Caco-2 (cell line): ENCODE measurements at regions not wholly inside any gene's neighbourhood (a gene's known extent, or its start where the extent isn't known, plus 50 kb on each side); places are given as distances from the start of the nearest gene placed in this dataset.

ENCODE experiments used
- BruUV-seq: library from RNA; stranded (reverse); fragments of 400-500 nt; replicated peaks from 2 replicates; lab custom pipeline; 2021; lab: Mats Ljungman, UMichigan
- CTCF ChIA-PET: fragments of 300-600 bp; sonication (Branson Sonifier 250); formaldehyde crosslinking; loops from one replicate; lab custom pipeline; 2022; ENCODE audit warnings: antibody characterized with exemption; lab: Charles Lee
- POLR2A ChIA-PET: fragments of 300-600 bp; sonication (Branson Sonifier 250); formaldehyde crosslinking; loops from one replicate; lab custom pipeline; 2022; ENCODE audit warnings: antibody characterized with exemption; lab: Charles Lee
- DNase-seq, 2 experiments: peaks; one replicate each; pipeline versions ENCODE4 v3.0.0 to v3.0.0-alpha.2; 2020 to 2022
- H3K27me3 ChIP-seq: replicated peaks from 2 replicates; pipeline ENCODE4 v1.6.0; 2011; ENCODE audit warnings: low read length; ENCODE audit not compliant: control insufficient read depth, insufficient read depth
- H3K36me3 ChIP-seq: 2 replicates; pipeline ENCODE4 v1.5.1; 2011; ENCODE audit warnings: low read length; ENCODE audit not compliant: control insufficient read depth, insufficient read depth
- H3K4me1 ChIP-seq: fragments of 250-450 bp; sonication (Bioruptor Pico); 2 replicates; pipeline ENCODE4 v1.5.1; 2020; ENCODE audit warnings: mild to moderate bottlenecking
- H3K4me3 ChIP-seq: 2 replicates; pipeline ENCODE4 v1.5.1; 2011; ENCODE audit warnings: low read depth, mild to moderate bottlenecking, control low read depth, low read length
- H3K9me3 ChIP-seq: fragments of 250-450 bp; sonication (Bioruptor Pico); 2 replicates; pipeline ENCODE4 v1.5.1; 2020; ENCODE audit warnings: mild to moderate bottlenecking, moderate library complexity
- H3K27ac Mint-ChIP-seq: one replicate; pipeline ENCODE4 v1.8.0; 2022; ENCODE audit warnings: mixed read lengths; ENCODE audit not compliant: unreplicated experiment
- H3K27me3 Mint-ChIP-seq: one replicate; pipeline ENCODE4 v1.8.0; 2022; ENCODE audit warnings: mixed read lengths; ENCODE audit not compliant: insufficient read depth, unreplicated experiment
- H3K36me3 Mint-ChIP-seq: one replicate; pipeline ENCODE4 v1.8.0; 2022; ENCODE audit warnings: mild to moderate bottlenecking, mixed read lengths; ENCODE audit not compliant: insufficient read depth, unreplicated experiment
- H3K4me1 Mint-ChIP-seq: one replicate; pipeline ENCODE4 v1.8.0; 2022; ENCODE audit warnings: low read depth, mixed read lengths; ENCODE audit not compliant: unreplicated experiment
- H3K4me3 Mint-ChIP-seq: one replicate; pipeline ENCODE4 v1.8.0; 2022; ENCODE audit warnings: mild to moderate bottlenecking, moderate library complexity, mixed read lengths; ENCODE audit not compliant: unreplicated experiment
- H3K9me3 Mint-ChIP-seq: one replicate; pipeline ENCODE4 v1.8.0; 2022; ENCODE audit warnings: mixed read lengths; ENCODE audit not compliant: unreplicated experiment
- CTCF ChIP-seq, 2 experiments: fragments of 200-600 bp in 1 of 2; IDR thresholded peaks; 1 replicate in 1 of 2; 2 replicates in 1 of 2; pipeline versions ENCODE4 v1.5.1 to v1.8.0; 2011 to 2022; ENCODE audit warnings: antibody characterized with exemption in 1 of 2, control low read depth in 1 of 2, inconsistent platforms in 1 of 2, low read depth in 1 of 2, low read length in 1 of 2, mild to moderate bottlenecking in 1 of 2, moderate library complexity in 1 of 2; ENCODE audit not compliant: insufficient read depth in 1 of 2, severe bottlenecking in 1 of 2, unreplicated experiment in 1 of 2
- intact Hi-C: fragments of 100-400 bp; cut with micrococcal nuclease; formaldehyde crosslinking; loops from one replicate; pipeline ENCODE4 v1.10.0; 2022; ENCODE audit not compliant: unreplicated experiment

- Mint-ChIP-seq H3K36me3 (no peaks in the 10 kb centered on the region), H3K9me3 (no peaks in the 10 kb centered on the region), H3K4me3 (no peak overlapping the region), H3K27me3 (peaks cover 19% of the 10 kb centered on the region), H3K4me1 (no peaks in the 10 kb centered on the region), H3K27ac (no peak overlapping the region)
- BruUV-seq = no TSS peak
- no peak for DNase-seq
- TF ChIP-seq CTCF (IDR thresholded peaks at IDR 0.05; ENCODE audit: insufficient read depth in 1 of 2, low read depth in 1 of 2, low read length in 1 of 2, severe bottlenecking in 1 of 2, unreplicated experiment in 1 of 2) = no peak
- ChIA-PET POLR2A (no interaction called here), CTCF (interaction anchor here (1.2 kb wide), 1 partner anchor 172 kb away, joined by 4 read pairs; no protein-coding TSS in a partner anchor)
- H3K27me3 ChIP-seq = no peaks in the 10 kb centered on the region; the same call in 1 of the 2 replicates
- no peaks in the 10 kb centered on the region for H3K36me3 ChIP-seq
- H3K4me1 ChIP-seq = no peaks in the 10 kb centered on the region
- H3K9me3 ChIP-seq = no peaks in the 10 kb centered on the region
- intact Hi-C loops = no loop called here
- H3K4me3 ChIP-seq = no peak overlapping the region
Observed at GRCh38 chr10:128568041-128568440, 441.8 kb upstream of the MKI67 start.

GRCh38 chr10:128568491-128568890, 442.3 kb upstream of the MKI67 start:
- CTCF ChIA-PET = interaction anchor here (1.2 kb wide), 1 partner anchor 172 kb away, joined by 4 read pairs; no protein-coding TSS in a partner anchor
- intact Hi-C loops = no loop called here
- H3K36me3 ChIP-seq = no peaks in the 10 kb centered on the region
- H3K27me3 Mint-ChIP-seq = peaks cover 21% of the 10 kb centered on the region
- H3K9me3 ChIP-seq = no peaks in the 10 kb centered on the region
- no peaks in the 10 kb centered on the region for H3K4me1 Mint-ChIP-seq
- no peaks in the 10 kb centered on the region for H3K4me1 ChIP-seq
- no peak overlapping the region for H3K4me3 Mint-ChIP-seq
- H3K27ac Mint-ChIP-seq = no peak overlapping the region
- DNase-seq = no peak
- no peaks in the 10 kb centered on the region for H3K9me3 Mint-ChIP-seq
- no peaks in the 10 kb centered on the region for H3K36me3 Mint-ChIP-seq
- no peak for TF ChIP-seq CTCF (IDR thresholded peaks at IDR 0.05; ENCODE audit: insufficient read depth in 1 of 2, low read depth in 1 of 2, low read length in 1 of 2, severe bottlenecking in 1 of 2, unreplicated experiment in 1 of 2)
- H3K4me3 ChIP-seq = no peak overlapping the region
- H3K27me3 ChIP-seq = no peaks in the 10 kb centered on the region; the same call in 1 of the 2 replicates
- POLR2A ChIA-PET = no interaction called here
- BruUV-seq = no TSS peak

- H3K27ac Mint-ChIP-seq = no peak overlapping the region
- no TSS peak for BruUV-seq
- POLR2A ChIA-PET = no interaction called here
Observed at GRCh38 chr10:128568990-128569945, 443.0 kb upstream of the MKI67 start.

More at GRCh38 chr10:128568990-128569945, 443.0 kb upstream of the MKI67 start:
- no peak for TF ChIP-seq CTCF (IDR thresholded peaks at IDR 0.05; ENCODE audit: insufficient read depth in 1 of 2, low read depth in 1 of 2, low read length in 1 of 2, severe bottlenecking in 1 of 2, unreplicated experiment in 1 of 2)
- Mint-ChIP-seq H3K36me3 (no peaks in the 10 kb centered on the region), H3K9me3 (no peaks in the 10 kb centered on the region), H3K4me1 (no peaks in the 10 kb centered on the region), H3K4me3 (no peak overlapping the region), H3K27me3 (peaks cover 21% of the 10 kb centered on the region)
- H3K4me1 ChIP-seq = no peaks in the 10 kb centered on the region
- H3K4me3 ChIP-seq = no peak overlapping the region
- intact Hi-C loops = no loop called here
- CTCF ChIA-PET = interaction anchor here (1.2 kb wide), 1 partner anchor 171 kb away, joined by 4 read pairs; no protein-coding TSS in a partner anchor
- H3K36me3 ChIP-seq = no peaks in the 10 kb centered on the region
- H3K9me3 ChIP-seq = no peaks in the 10 kb centered on the region
- H3K27me3 ChIP-seq = no peaks in the 10 kb centered on the region; the same call in 1 of the 2 replicates
- no peak for DNase-seq
